ENCODE measurements at regions not wholly inside any gene's neighbourhood (a gene's known extent, or its start where the extent isn't known, plus 50 kb on each side); places are given as distances from the start of the nearest gene placed in this dataset. TPM values are rescaled to one million over a fixed set of nuclear protein-coding genes. Genes with fewer than 3 reads are reported as not detected.

- intact Hi-C loops (cut with DNase I; ENCODE audit: low total_unique reads): no loop called here
- Histone ChIP-seq H3K27me3 (no peaks in the 10 kb centered on the region), H3K9me3 (no peaks in the 10 kb centered on the region), H3K36me3 (no peaks in the 10 kb centered on the region), H3K4me3 (no peak overlapping the region), H3K27ac (peak overlapping the region; percentile 58 to 79), H3K4me1 (peaks cover 0 to 5% of the 10 kb centered on the region in 2 donors)
- TF ChIP-seq CTCF (IDR thresholded peaks at IDR 0.05): no peak
- TF ChIP-seq POLR2A (IDR thresholded peaks at IDR 0.05): no peak
- peak; percentile 67 to 91 for DNase-seq
Observed at GRCh38 chr5:77139001-77139400, 51.9 kb upstream of the ZBED3 start.

Small RNA genes lying in the stretch of these regions (small RNA-seq; reads per million reads assigned to genes)
- gene HMGB1P35: not detected

All from uterus (tissue), 3 donors.